ENCODE measurements at regions not wholly inside any gene's neighbourhood (a gene's known extent, or its start where the extent isn't known, plus 50 kb on each side); places are given as distances from the start of the nearest gene placed in this dataset.
"Not testable (repeated sequence)": the region's sequence is repeated elsewhere in the genome, so short reads cannot be mapped to it uniquely, and the experiment has no call there.

GRCh38 chr5:67544942-67545341 lies 348.3 kb upstream of the CD180 start:
- TF ChIP-seq ZSCAN30 (tag by site-specific recombination; IDR thresholded peaks at IDR 0.05); ZNF660 (tag by site-specific recombination; IDR thresholded peaks at IDR 0.05); CTCF (tag by site-specific recombination; IDR thresholded peaks at IDR 0.05); ZBTB11 (tag by site-specific recombination; conservative IDR thresholded peaks at IDR 0.05; ENCODE audit: low read depth); ZBTB48 (tag by site-specific recombination; IDR thresholded peaks at IDR 0.05); REST (tag by site-specific recombination; IDR thresholded peaks at IDR 0.05); SALL2 (tag by site-specific recombination; IDR thresholded peaks at IDR 0.05; ENCODE audit: borderline replicate concordance): not testable (repeated sequence)
- TF ChIP-seq, protein P1, sequence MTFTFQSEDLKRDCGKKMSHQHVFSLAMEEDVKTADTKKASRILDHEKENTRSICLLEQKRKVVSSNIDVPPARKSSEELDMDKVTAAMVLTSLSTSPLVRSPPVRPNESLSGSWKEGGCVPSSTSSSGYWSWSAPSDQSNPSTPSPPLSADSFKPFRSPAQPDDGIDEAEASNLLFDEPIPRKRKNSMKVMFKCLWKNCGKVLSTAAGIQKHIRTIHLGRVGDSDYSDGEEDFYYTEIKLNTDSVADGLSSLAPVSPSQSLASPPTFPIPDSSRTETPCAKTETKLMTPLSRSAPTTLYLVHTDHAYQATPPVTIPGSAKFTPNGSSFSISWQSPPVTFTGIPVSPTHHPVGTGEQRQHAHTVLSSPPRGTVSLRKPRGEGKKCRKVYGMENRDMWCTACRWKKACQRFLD (tag by site-specific recombination; IDR thresholded peaks at IDR 0.05), result not testable (repeated sequence)
- TF ChIP-seq, protein P2, sequence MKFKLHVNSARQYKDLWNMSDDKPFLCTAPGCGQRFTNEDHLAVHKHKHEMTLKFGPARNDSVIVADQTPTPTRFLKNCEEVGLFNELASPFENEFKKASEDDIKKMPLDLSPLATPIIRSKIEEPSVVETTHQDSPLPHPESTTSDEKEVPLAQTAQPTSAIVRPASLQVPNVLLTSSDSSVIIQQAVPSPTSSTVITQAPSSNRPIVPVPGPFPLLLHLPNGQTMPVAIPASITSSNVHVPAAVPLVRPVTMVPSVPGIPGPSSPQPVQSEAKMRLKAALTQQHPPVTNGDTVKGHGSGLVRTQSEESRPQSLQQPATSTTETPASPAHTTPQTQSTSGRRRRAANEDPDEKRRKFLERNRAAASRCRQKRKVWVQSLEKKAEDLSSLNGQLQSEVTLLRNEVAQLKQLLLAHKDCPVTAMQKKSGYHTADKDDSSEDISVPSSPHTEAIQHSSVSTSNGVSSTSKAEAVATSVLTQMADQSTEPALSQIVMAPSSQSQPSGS (tag by site-specific recombination; IDR thresholded peaks at IDR 0.05; ENCODE audit: low read depth), result not testable (repeated sequence)
- TF ChIP-seq, protein P3, sequence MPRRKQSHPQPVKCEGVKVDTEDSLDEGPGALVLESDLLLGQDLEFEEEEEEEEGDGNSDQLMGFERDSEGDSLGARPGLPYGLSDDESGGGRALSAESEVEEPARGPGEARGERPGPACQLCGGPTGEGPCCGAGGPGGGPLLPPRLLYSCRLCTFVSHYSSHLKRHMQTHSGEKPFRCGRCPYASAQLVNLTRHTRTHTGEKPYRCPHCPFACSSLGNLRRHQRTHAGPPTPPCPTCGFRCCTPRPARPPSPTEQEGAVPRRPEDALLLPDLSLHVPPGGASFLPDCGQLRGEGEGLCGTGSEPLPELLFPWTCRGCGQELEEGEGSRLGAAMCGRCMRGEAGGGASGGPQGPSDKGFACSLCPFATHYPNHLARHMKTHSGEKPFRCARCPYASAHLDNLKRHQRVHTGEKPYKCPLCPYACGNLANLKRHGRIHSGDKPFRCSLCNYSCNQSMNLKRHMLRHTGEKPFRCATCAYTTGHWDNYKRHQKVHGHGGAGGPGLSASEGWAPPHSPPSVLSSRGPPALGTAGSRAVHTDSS (tag by site-specific recombination; IDR thresholded peaks at IDR 0.05), result not testable (repeated sequence)
- TF ChIP-seq, protein P4, sequence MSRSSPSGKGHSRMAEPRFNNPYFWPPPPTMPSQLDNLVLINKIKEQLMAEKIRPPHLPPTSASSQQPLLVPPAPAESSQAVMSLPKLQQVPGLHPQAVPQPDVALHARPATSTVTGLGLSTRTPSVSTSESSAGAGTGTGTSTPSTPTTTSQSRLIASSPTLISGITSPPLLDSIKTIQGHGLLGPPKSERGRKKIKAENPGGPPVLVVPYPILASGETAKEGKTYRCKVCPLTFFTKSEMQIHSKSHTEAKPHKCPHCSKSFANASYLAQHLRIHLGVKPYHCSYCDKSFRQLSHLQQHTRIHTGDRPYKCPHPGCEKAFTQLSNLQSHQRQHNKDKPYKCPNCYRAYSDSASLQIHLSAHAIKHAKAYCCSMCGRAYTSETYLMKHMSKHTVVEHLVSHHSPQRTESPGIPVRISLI (tag by site-specific recombination; IDR thresholded peaks at IDR 0.05), result not testable (repeated sequence)

All from HEK293 (cell line).